ENCODE measurements at regions not wholly inside any gene's neighbourhood (a gene's known extent, or its start where the extent isn't known, plus 50 kb on each side); places are given as distances from the start of the nearest gene placed in this dataset.

- TF ChIP-seq POLR2AphosphoS5 (IDR thresholded peaks at IDR 0.05; ENCODE audit: low read depth, low read length) (no peak), TAF1 (IDR thresholded peaks at IDR 0.05; ENCODE audit: low read depth, low read length) (no peak), POLR2A (IDR thresholded peaks at IDR 0.05; ENCODE audit: low read depth, low read length) (no peak), SPI1 (IDR thresholded peaks at IDR 0.05; ENCODE audit: low read depth, low read length) (no peak)
Observed at GRCh38 chr2:180647221-180647620, 333.2 kb upstream of the UBE2E3 start.
